Endothelial cell of umbilical vein (primary cell): ENCODE measurements at regions not wholly inside any gene's neighbourhood (a gene's known extent, or its start where the extent isn't known, plus 50 kb on each side); places are given as distances from the start of the nearest gene placed in this dataset.

Experiments
- BruUV-seq: library from RNA; stranded (reverse); fragments of 400-500 nt; replicated peaks from 2 replicates; lab custom pipeline; 2021; lab: Mats Ljungman, UMichigan
- CTCF ChIA-PET: fragments of 300-600, 350-600 bp; sonication (Branson Sonifier 250); formaldehyde crosslinking; loops from one replicate; lab custom pipeline; 2021; ENCODE audit warnings: antibody characterized with exemption, inconsistent platforms; lab: Charles Lee
- POLR2A ChIA-PET: fragments of 300-600, 350-600 bp; sonication (Branson Sonifier 250); formaldehyde crosslinking; loops from one replicate; lab custom pipeline; 2021; ENCODE audit warnings: antibody characterized with exemption, inconsistent platforms; lab: Charles Lee
- DNase-seq: peaks from one replicate; pipeline ENCODE4 v3.0.0-alpha.2; 2011; ENCODE audit warnings: low read depth, low spot score
- FAIRE-seq: peaks from 2 replicates; lab custom pipeline; 2011; peaks lifted over from hg19 to GRCh38; lab: Jason Lieb, UNC
- H2AFZ ChIP-seq: 2 replicates; pipeline ENCODE4 v1.6.0; 2012; ENCODE audit warnings: low read depth, low read length, control low read depth, inconsistent platforms
- H3K27ac ChIP-seq: 2 replicates; pipeline ENCODE4 v1.5.1; 2011; ENCODE audit warnings: low read depth, mild to moderate bottlenecking, control low read depth, low read length, moderate library complexity; ENCODE audit not compliant: insufficient read depth
- H3K27me3 ChIP-seq, 2 experiments: 2 replicates each; pipeline versions ENCODE4 v1.6.0 to v1.6.1; 2011; ENCODE audit warnings: low read length in 2 of 2, mixed read lengths in 1 of 2; ENCODE audit not compliant: control insufficient read depth in 2 of 2, insufficient read depth in 2 of 2
- H3K36me3 ChIP-seq, 2 experiments: 2 replicates in 1 of 2; 3 replicates in 1 of 2; pipeline ENCODE4 v1.5.1; 2011; ENCODE audit warnings: low read length in 2 of 2, mild to moderate bottlenecking in 1 of 2, moderate library complexity in 1 of 2; ENCODE audit not compliant: control insufficient read depth in 2 of 2, insufficient read depth in 2 of 2; ENCODE audit errors: extremely low read depth in 1 of 2
- H3K4me1 ChIP-seq: 3 replicates; pipeline ENCODE4 v1.5.1; 2011; ENCODE audit warnings: mild to moderate bottlenecking, low read length; ENCODE audit not compliant: control insufficient read depth, insufficient read depth; ENCODE audit errors: extremely low read depth
- H3K4me2 ChIP-seq: 2 replicates; pipeline ENCODE4 v1.6.1; 2011; ENCODE audit warnings: low read length, control low read depth, mixed read lengths; ENCODE audit not compliant: insufficient read depth
- H3K4me3 ChIP-seq, 3 experiments: fragments of 200-600 bp in 1 of 3; sonication (generic), shearing (Covaris generic) in 1 of 3; replicated peaks in 1 of 3; 2 replicates each; pipeline ENCODE4 v1.5.1; 2011 to 2016; ENCODE audit warnings: control low read depth in 3 of 3, low read length in 3 of 3, mild to moderate bottlenecking in 2 of 3, inconsistent platforms in 1 of 3, low read depth in 1 of 3, moderate library complexity in 1 of 3; ENCODE audit not compliant: insufficient read depth in 1 of 3
- H3K79me2 ChIP-seq: 2 replicates; pipeline ENCODE4 v1.6.0; 2012; ENCODE audit warnings: low read length, inconsistent platforms; ENCODE audit not compliant: control insufficient read depth, insufficient read depth
- H3K9ac ChIP-seq: replicated peaks from 2 replicates; pipeline ENCODE3; 2011; ENCODE audit warnings: low read length, control low read depth; ENCODE audit not compliant: insufficient read depth; ENCODE audit errors: extremely low read depth
- H3K9me1 ChIP-seq: replicated peaks from 3 replicates; pipeline ENCODE4 v1.6.0; 2011; ENCODE audit warnings: mild to moderate bottlenecking, low read length; ENCODE audit not compliant: control insufficient read depth, insufficient read depth; ENCODE audit errors: extremely low read depth
- H3K9me3 ChIP-seq: replicated peaks from 2 replicates; pipeline ENCODE4 v1.5.1; 2012; ENCODE audit warnings: low read length, inconsistent platforms; ENCODE audit not compliant: control insufficient read depth, insufficient read depth
- H4K20me1 ChIP-seq: replicated peaks from 2 replicates; pipeline ENCODE3; 2011; ENCODE audit warnings: mild to moderate bottlenecking, low read length; ENCODE audit not compliant: control insufficient read depth, insufficient read depth; ENCODE audit errors: extremely low read depth
- EZH2 ChIP-seq: IDR thresholded peaks from 2 replicates; pipeline ENCODE4 v1.6.1; 2012; ENCODE audit warnings: borderline replicate concordance, low read depth, mild to moderate bottlenecking, moderate library complexity, low read length, inconsistent platforms; ENCODE audit not compliant: severe bottlenecking
- FOS ChIP-seq: IDR thresholded peaks from 2 replicates; pipeline ENCODE4 v1.6.1; 2011; ENCODE audit warnings: mild to moderate bottlenecking, low read length, moderate library complexity, borderline replicate concordance; ENCODE audit not compliant: insufficient read depth
- GATA2 ChIP-seq: IDR thresholded peaks from 2 replicates; pipeline ENCODE4 v1.7.0; 2011; ENCODE audit warnings: low read depth, mild to moderate bottlenecking, moderate library complexity, mixed read lengths, low read length; ENCODE audit not compliant: insufficient read length, insufficient read depth
- JUN ChIP-seq: IDR thresholded peaks from 2 replicates; pipeline ENCODE4 v1.6.1; 2011; ENCODE audit warnings: borderline replicate concordance, low read depth; ENCODE audit not compliant: insufficient read length, insufficient read depth
- MYC ChIP-seq: IDR thresholded peaks from one replicate; pipeline ENCODE4 v1.6.1; 2011; ENCODE audit warnings: mild to moderate bottlenecking, low read depth, low read length
- POLR2A ChIP-seq: IDR thresholded peaks from 2 replicates; pipeline ENCODE4 v1.6.1; 2012; ENCODE audit warnings: low read depth, mild to moderate bottlenecking, control low read depth, low read length
- POLR2AphosphoS5 ChIP-seq: IDR thresholded peaks from 2 replicates; pipeline ENCODE4 v1.6.1; 2012; ENCODE audit warnings: low read depth, mild to moderate bottlenecking, control low read depth, low read length, moderate library complexity; ENCODE audit not compliant: insufficient read depth
- dilution Hi-C: fragments of 300-500 bp; cut with MboI; formaldehyde crosslinking; loops from one replicate; pipeline ENCODE4 v1.15.0; 2019; ENCODE audit warnings: low sequenced_read_pairs; ENCODE audit not compliant: extremely low pct_ligation_motif_present
- intact Hi-C: fragments of 100-400 bp; cut with micrococcal nuclease; formaldehyde crosslinking; loops from one replicate; pipeline ENCODE4 v1.10.0; 2022
- TF ChIP-seq, protein P1 (sequence below), 2 donors: IDR thresholded peaks; 1 replicate in 1 of 2; 2 replicates in 1 of 2; pipeline ENCODE4 v1.5.1; 2011; ENCODE audit warnings: low read length in 2 of 2, mild to moderate bottlenecking in 2 of 2, moderate library complexity in 2 of 2, control low read depth in 1 of 2, inconsistent platforms in 1 of 2, low read depth in 1 of 2; ENCODE audit not compliant: insufficient read depth in 1 of 2; ENCODE audit errors: extremely low read depth in 1 of 2
- TF ChIP-seq, protein P2 (sequence below): IDR thresholded peaks from 2 replicates; pipeline ENCODE4 v1.6.1; 2011; ENCODE audit not compliant: insufficient read depth, insufficient read length

GRCh38 chrX:117839544-117839943 lies 277.1 kb downstream of the KLHL13 start:
- dilution Hi-C loops (no loop called here), intact Hi-C loops (no loop called here)
- no peaks in the 10 kb centered on the region for H4K20me1 ChIP-seq
- FAIRE-seq = no peak
- H3K27ac ChIP-seq = no peak overlapping the region
- no peak overlapping the region for H3K9ac ChIP-seq
- H3K36me3 ChIP-seq = no peaks in the 10 kb centered on the region
- H3K27me3 ChIP-seq = no peaks in the 10 kb centered on the region
- H3K9me1 ChIP-seq = no peaks in the 10 kb centered on the region
- ChIA-PET POLR2A (no interaction called here), CTCF (no interaction called here)
- no TSS peak for BruUV-seq
- TF ChIP-seq, protein P1, sequence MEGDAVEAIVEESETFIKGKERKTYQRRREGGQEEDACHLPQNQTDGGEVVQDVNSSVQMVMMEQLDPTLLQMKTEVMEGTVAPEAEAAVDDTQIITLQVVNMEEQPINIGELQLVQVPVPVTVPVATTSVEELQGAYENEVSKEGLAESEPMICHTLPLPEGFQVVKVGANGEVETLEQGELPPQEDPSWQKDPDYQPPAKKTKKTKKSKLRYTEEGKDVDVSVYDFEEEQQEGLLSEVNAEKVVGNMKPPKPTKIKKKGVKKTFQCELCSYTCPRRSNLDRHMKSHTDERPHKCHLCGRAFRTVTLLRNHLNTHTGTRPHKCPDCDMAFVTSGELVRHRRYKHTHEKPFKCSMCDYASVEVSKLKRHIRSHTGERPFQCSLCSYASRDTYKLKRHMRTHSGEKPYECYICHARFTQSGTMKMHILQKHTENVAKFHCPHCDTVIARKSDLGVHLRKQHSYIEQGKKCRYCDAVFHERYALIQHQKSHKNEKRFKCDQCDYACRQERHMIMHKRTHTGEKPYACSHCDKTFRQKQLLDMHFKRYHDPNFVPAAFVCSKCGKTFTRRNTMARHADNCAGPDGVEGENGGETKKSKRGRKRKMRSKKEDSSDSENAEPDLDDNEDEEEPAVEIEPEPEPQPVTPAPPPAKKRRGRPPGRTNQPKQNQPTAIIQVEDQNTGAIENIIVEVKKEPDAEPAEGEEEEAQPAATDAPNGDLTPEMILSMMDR (IDR thresholded peaks at IDR 0.05; ENCODE audit: extremely low read depth in 1 of 2, insufficient read depth in 1 of 2, low read depth in 1 of 2, low read length in 2 of 2) = no peak
- TF ChIP-seq POLR2AphosphoS5 = no peak
- TF ChIP-seq JUN = no peak
- TF ChIP-seq FOS = no peak
- TF ChIP-seq MYC = no peak
- no peak for TF ChIP-seq GATA2
- TF ChIP-seq, protein P2, sequence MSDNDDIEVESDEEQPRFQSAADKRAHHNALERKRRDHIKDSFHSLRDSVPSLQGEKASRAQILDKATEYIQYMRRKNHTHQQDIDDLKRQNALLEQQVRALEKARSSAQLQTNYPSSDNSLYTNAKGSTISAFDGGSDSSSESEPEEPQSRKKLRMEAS = no peak
- TF ChIP-seq EZH2 = no peak
- no peak for TF ChIP-seq POLR2A
- no peaks in the 10 kb centered on the region for H3K9me3 ChIP-seq
- no peak overlapping the region for H3K4me2 ChIP-seq
- H3K4me1 ChIP-seq = no peaks in the 10 kb centered on the region
- H2AFZ ChIP-seq = no peak overlapping the region
- no peak overlapping the region for H3K4me3 ChIP-seq
- no peak for DNase-seq
- H3K79me2 ChIP-seq = no peaks in the 10 kb centered on the region
